Pulmonary artery endothelial cell (primary cell): ENCODE measurements at regions not wholly inside any gene's neighbourhood (a gene's known extent, or its start where the extent isn't known, plus 50 kb on each side); places are given as distances from the start of the nearest gene placed in this dataset.
"Not testable (repeated sequence)": the region's sequence is repeated elsewhere in the genome, so short reads cannot be mapped to it uniquely, and the experiment has no call there.

ENCODE experiments used
- DNase-seq: peaks from one replicate; pipeline ENCODE4 v3.0.0-alpha.2; 2011; ENCODE audit warnings: low read depth, low spot score

- no peak for DNase-seq
These were observed 109.8 kb upstream of the SIX2 start for GRCh38 chr2:45119038-45119437.

GRCh38 chr2:45117383-45117782 lies 108.1 kb upstream of the SIX2 start:
- no peak for DNase-seq

- DNase-seq, result no peak
These were observed 105.9 kb upstream of the SIX2 start for GRCh38 chr2:45115181-45115580.

GRCh38 chr2:45114221-45114955 lies 105.1 kb upstream of the SIX2 start:
- DNase-seq, result no peak

- DNase-seq, result no peak
These were observed 103.5 kb upstream of the SIX2 start for GRCh38 chr2:45112750-45113149.

- DNase-seq, result no peak
These were observed 95.9 kb upstream of the SIX2 start for GRCh38 chr2:45105050-45105582.

- no peak for DNase-seq
These were observed 95.2 kb upstream of the SIX2 start for GRCh38 chr2:45104429-45104828.

GRCh38 chr2:45103351-45104345 lies 94.4 kb upstream of the SIX2 start:
- no peak for DNase-seq

- DNase-seq, result no peak
These were observed 93.4 kb upstream of the SIX2 start for GRCh38 chr2:45102579-45103117.

GRCh38 chr2:45102141-45102540 lies 92.9 kb upstream of the SIX2 start:
- no peak for DNase-seq

GRCh38 chr2:45096996-45097395 lies 87.7 kb upstream of the SIX2 start:
- no peak for DNase-seq

GRCh38 chr2:45096038-45096437 lies 86.8 kb upstream of the SIX2 start:
- DNase-seq, result not testable (repeated sequence)

- DNase-seq, result no peak
These were observed 84.4 kb upstream of the SIX2 start for GRCh38 chr2:45093663-45094062.

- no peak for DNase-seq
These were observed 83.9 kb upstream of the SIX2 start for GRCh38 chr2:45093181-45093580.

GRCh38 chr2:45089554-45090261 lies 80.5 kb upstream of the SIX2 start:
- no peak for DNase-seq

- no peak for DNase-seq
These were observed 76.2 kb upstream of the SIX2 start for GRCh38 chr2:45085487-45085886.

- no peak for DNase-seq
These were observed 75.2 kb upstream of the SIX2 start for GRCh38 chr2:45084361-45085020.

GRCh38 chr2:45083175-45083574 lies 73.9 kb upstream of the SIX2 start:
- DNase-seq, result no peak

GRCh38 chr2:45074713-45075112 lies 65.5 kb upstream of the SIX2 start:
- DNase-seq, result no peak

- no peak for DNase-seq
These were observed 63.6 kb upstream of the SIX2 start for GRCh38 chr2:45072862-45073237.
